Superior temporal gyrus (tissue), 1 donor: ENCODE measurements at regions not wholly inside any gene's neighbourhood (a gene's known extent, or its start where the extent isn't known, plus 50 kb on each side); places are given as distances from the start of the nearest gene placed in this dataset.
A peak's percentile ranks its signal among the peaks of the same experiment; 100 is the strongest.

Source experiments
- DNase-seq: peaks from one replicate; pipeline ENCODE4 v3.0.0-alpha.2; 2016; ENCODE audit errors: extremely low spot score

- no peak for DNase-seq
These were observed 651.3 kb downstream of the NYAP2 start for GRCh38 chr2:226050822-226051221.

- DNase-seq = no peak
These were observed 649.1 kb downstream of the NYAP2 start for GRCh38 chr2:226048611-226049010.

GRCh38 chr2:226045080-226045479, 645.6 kb downstream of the NYAP2 start:
- no peak for DNase-seq

- no peak for DNase-seq
These were observed 640.9 kb downstream of the NYAP2 start for GRCh38 chr2:226040344-226040900.

- DNase-seq = no peak
These were observed 638.0 kb downstream of the NYAP2 start for GRCh38 chr2:226037526-226037925.

GRCh38 chr2:226031647-226032501, 632.4 kb downstream of the NYAP2 start:
- DNase-seq = peak; percentile 73

GRCh38 chr2:226030788-226031646, 631.5 kb downstream of the NYAP2 start:
- peak; percentile 71 for DNase-seq

- DNase-seq = no peak
These were observed 630.9 kb downstream of the NYAP2 start for GRCh38 chr2:226030369-226030768.

- no peak for DNase-seq
These were observed 624.4 kb downstream of the NYAP2 start for GRCh38 chr2:226023946-226024345.

GRCh38 chr2:226023383-226023782, 623.9 kb downstream of the NYAP2 start:
- no peak for DNase-seq

GRCh38 chr2:226020956-226021355, 621.4 kb downstream of the NYAP2 start:
- no peak for DNase-seq

GRCh38 chr2:226020176-226020575, 620.7 kb downstream of the NYAP2 start:
- DNase-seq = no peak

- DNase-seq = no peak
These were observed 619.1 kb downstream of the NYAP2 start for GRCh38 chr2:226018641-226019040.

- DNase-seq = no peak
These were observed 618.0 kb downstream of the NYAP2 start for GRCh38 chr2:226017537-226017936.

GRCh38 chr2:226017107-226017506, 617.6 kb downstream of the NYAP2 start:
- DNase-seq = no peak

- DNase-seq = no peak
These were observed 612.4 kb downstream of the NYAP2 start for GRCh38 chr2:226011716-226012450.

GRCh38 chr2:226002438-226002837, 602.9 kb downstream of the NYAP2 start:
- no peak for DNase-seq

- DNase-seq = no peak
These were observed 602.2 kb downstream of the NYAP2 start for GRCh38 chr2:226001716-226002115.

GRCh38 chr2:225999692-226000091, 600.2 kb downstream of the NYAP2 start:
- DNase-seq = no peak

- no peak for DNase-seq
These were observed 599.1 kb downstream of the NYAP2 start for GRCh38 chr2:225998653-225999052.

GRCh38 chr2:225998116-225998515, 598.6 kb downstream of the NYAP2 start:
- DNase-seq = no peak

- DNase-seq = no peak
These were observed 596.9 kb downstream of the NYAP2 start for GRCh38 chr2:225996462-225996828.
